ENCODE measurements at regions not wholly inside any gene's neighbourhood (a gene's known extent, or its start where the extent isn't known, plus 50 kb on each side); places are given as distances from the start of the nearest gene placed in this dataset.

- TF ChIP-seq REST (IDR thresholded peaks at IDR 0.05; ENCODE audit: borderline replicate concordance) (no peak), SMC3 (conservative IDR thresholded peaks at IDR 0.05; ENCODE audit: poor library complexity) (no peak), RAD21 (conservative IDR thresholded peaks at IDR 0.05) (no peak), EZH2 (IDR thresholded peaks at IDR 0.05; ENCODE audit: borderline replicate concordance, insufficient read depth, low read length, poor library complexity, severe bottlenecking) (no peak), TAF1 (IDR thresholded peaks at IDR 0.05; ENCODE audit: low read depth) (no peak), CTCF (IDR thresholded peaks at IDR 0.05; ENCODE audit: poor library complexity, severe bottlenecking) (no peak), EP300 (conservative IDR thresholded peaks at IDR 0.05; ENCODE audit: poor library complexity, severe bottlenecking) (no peak), POLR2AphosphoS5 (IDR thresholded peaks at IDR 0.05) (no peak), MXI1 (conservative IDR thresholded peaks at IDR 0.05; ENCODE audit: poor library complexity, severe bottlenecking) (no peak)
- no peaks in the 10 kb centered on the region for H3K36me3 ChIP-seq (ENCODE audit: insufficient read depth, low read length)
These were observed 58.9 kb upstream of the FOXI2 start for GRCh38 chr10:127678091-127678490.

GRCh38 chr10:127679642-127680255, 57.2 kb upstream of the FOXI2 start:
- H3K4me2 ChIP-seq (ENCODE audit: low read length) = no peak overlapping the region
- no peak overlapping the region for H3K4me3 ChIP-seq (ENCODE audit: low read length)
- H3K9ac ChIP-seq (ENCODE audit: low read length) = no peak overlapping the region
- H3K79me2 ChIP-seq (replicated peaks; ENCODE audit: insufficient read depth, low read length) = no peaks in the 10 kb centered on the region
- no peak overlapping the region for H2AFZ ChIP-seq (ENCODE audit: low read depth, low read length)
- no peak overlapping the region for H3K27ac ChIP-seq (ENCODE audit: low read length)
- H3F3A ChIP-seq (ENCODE audit: insufficient read depth, low read length, poor library complexity, severe bottlenecking) = no peaks in the 10 kb centered on the region
- no peaks in the 10 kb centered on the region for H3K27me3 ChIP-seq (ENCODE audit: insufficient read depth, low read depth, low read length)
- H4K20me1 ChIP-seq (ENCODE audit: insufficient read depth) = no peaks in the 10 kb centered on the region
- TF ChIP-seq POLR2AphosphoS5 (IDR thresholded peaks at IDR 0.05) (no peak), EP300 (conservative IDR thresholded peaks at IDR 0.05; ENCODE audit: poor library complexity, severe bottlenecking) (no peak), REST (IDR thresholded peaks at IDR 0.05; ENCODE audit: borderline replicate concordance) (no peak), CTCF (IDR thresholded peaks at IDR 0.05; ENCODE audit: poor library complexity, severe bottlenecking) (no peak), RAD21 (conservative IDR thresholded peaks at IDR 0.05) (no peak), TAF1 (IDR thresholded peaks at IDR 0.05; ENCODE audit: low read depth) (no peak), MXI1 (conservative IDR thresholded peaks at IDR 0.05; ENCODE audit: poor library complexity, severe bottlenecking) (no peak), SMC3 (conservative IDR thresholded peaks at IDR 0.05; ENCODE audit: poor library complexity) (no peak), EZH2 (IDR thresholded peaks at IDR 0.05; ENCODE audit: borderline replicate concordance, insufficient read depth, low read length, poor library complexity, severe bottlenecking) (no peak)
- H3K9me3 ChIP-seq (ENCODE audit: low read length) = no peaks in the 10 kb centered on the region
- H3K36me3 ChIP-seq (ENCODE audit: insufficient read depth, low read length) = no peaks in the 10 kb centered on the region
- H3K9me2 ChIP-seq (ENCODE audit: insufficient read depth, low read length) = no peaks in the 10 kb centered on the region

More at GRCh38 chr10:127678091-127678490, 58.9 kb upstream of the FOXI2 start:
- no peaks in the 10 kb centered on the region for H3K9me2 ChIP-seq (ENCODE audit: insufficient read depth, low read length)
- H3K27ac ChIP-seq (ENCODE audit: low read length) = no peak overlapping the region
- no peak overlapping the region for H2AFZ ChIP-seq (ENCODE audit: low read depth, low read length)
- H3K4me2 ChIP-seq (ENCODE audit: low read length) = no peak overlapping the region
- H3K4me3 ChIP-seq (ENCODE audit: low read length) = no peak overlapping the region
- H3K27me3 ChIP-seq (ENCODE audit: insufficient read depth, low read depth, low read length) = no peaks in the 10 kb centered on the region
- no peaks in the 10 kb centered on the region for H3K9me3 ChIP-seq (ENCODE audit: low read length)
- no peaks in the 10 kb centered on the region for H3K79me2 ChIP-seq (replicated peaks; ENCODE audit: insufficient read depth, low read length)
- H3K9ac ChIP-seq (ENCODE audit: low read length) = no peak overlapping the region
- H4K20me1 ChIP-seq (ENCODE audit: insufficient read depth) = no peaks in the 10 kb centered on the region
- H3F3A ChIP-seq (ENCODE audit: insufficient read depth, low read length, poor library complexity, severe bottlenecking) = no peaks in the 10 kb centered on the region

All from neural cell (in vitro differentiated cells).